ENCODE measurements at regions not wholly inside any gene's neighbourhood (a gene's known extent, or its start where the extent isn't known, plus 50 kb on each side); places are given as distances from the start of the nearest gene placed in this dataset.

DNA sequence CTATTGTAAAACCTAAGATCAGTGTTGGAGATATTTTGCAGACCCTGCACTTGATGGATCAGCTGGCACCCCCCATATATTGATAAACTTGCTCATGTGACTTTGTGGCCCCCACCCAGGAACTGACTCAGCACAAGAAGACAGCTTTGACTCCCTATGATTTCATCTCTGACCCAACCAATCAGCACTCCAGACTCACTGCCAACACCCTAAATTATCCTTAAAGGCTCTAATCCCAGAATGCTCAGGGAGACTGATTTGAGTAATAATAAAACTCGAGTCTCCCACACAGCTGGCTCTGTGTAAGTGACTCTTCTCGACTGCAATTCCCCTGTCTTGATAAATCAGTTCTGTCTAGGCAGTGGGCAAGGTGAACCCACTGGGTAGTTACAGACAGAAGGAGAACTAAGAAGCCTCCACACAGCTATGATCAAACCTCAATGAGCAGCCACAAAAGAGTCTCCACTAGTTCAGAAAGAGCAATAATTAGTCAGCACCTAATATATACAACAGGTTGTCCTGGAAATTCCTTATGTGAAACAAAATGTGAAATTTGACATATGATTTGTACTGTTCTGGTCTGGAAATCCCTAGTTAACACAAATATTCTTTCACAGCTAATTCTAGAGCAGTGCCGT is 52.2 kb downstream of the ACTL7B start:
- in situ Hi-C loops (cut with HindIII; ENCODE audit: low sequenced_read_pairs): no loop called here

DNA sequence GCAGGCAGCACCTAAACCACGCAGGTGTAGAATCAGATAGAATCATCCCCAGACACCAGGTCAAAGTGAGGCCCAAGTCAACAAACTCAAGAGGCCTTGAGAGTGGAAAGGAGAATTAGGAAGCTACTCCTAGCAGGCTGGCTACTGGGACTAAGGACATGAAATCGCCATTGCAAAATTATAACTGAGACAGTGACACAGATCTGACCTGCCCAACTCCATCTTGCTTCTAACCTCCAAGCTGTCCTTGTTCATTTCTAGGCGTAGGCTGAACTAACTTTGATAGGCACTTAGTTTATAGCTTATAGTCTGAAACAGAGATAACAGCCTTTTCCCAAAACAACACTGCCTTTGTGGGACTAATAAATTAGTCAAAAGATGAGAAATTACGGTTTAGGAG is 52.8 kb downstream of the ACTL7B start:
- in situ Hi-C loops (cut with HindIII; ENCODE audit: low sequenced_read_pairs): no loop called here

DNA sequence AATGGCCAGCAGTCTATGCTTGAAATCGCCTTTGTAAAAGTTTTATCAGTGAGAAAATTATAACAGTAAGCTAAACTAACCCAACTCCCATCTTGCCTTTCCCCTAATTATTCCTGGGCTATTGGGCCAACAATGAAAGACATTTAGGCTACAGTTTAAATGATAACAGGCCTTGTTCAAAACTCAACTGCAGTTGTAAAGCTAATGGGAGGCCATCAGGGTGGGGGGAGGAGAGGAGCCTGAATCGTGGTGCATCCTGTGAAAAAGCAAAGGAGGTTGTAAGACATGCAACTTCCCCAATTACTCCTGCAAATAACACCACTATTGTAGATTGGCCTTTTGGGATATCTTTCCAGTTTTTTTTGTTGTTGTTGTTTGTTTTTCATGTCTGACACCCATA is 53.8 kb downstream of the ACTL7B start:
- in situ Hi-C loops (cut with HindIII; ENCODE audit: low sequenced_read_pairs): no loop called here

DNA sequence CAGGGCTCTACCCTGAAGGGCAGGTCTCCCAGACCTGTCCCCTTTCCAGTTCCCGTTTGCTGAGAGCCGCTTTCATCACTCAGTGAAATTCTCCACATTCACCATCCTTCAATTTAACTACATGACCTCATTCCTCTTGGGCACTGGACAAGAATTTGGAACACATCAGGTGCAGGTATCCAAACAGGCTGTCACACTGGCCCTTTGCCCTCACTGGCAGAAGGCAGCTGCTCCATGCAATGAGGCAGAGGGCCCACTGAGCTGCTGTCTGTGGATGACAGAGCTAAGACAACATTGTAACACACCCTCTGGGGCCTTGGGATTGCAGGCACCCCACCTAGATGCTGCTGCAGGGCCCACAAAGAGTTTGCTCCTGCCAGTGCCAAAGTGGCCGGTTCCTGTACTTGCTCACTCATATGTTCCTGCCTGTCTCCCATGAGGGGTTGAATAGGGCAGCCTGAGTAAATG is 55.1 kb downstream of the ACTL7B start:
- in situ Hi-C loops (cut with HindIII; ENCODE audit: low sequenced_read_pairs): no loop called here

DNA sequence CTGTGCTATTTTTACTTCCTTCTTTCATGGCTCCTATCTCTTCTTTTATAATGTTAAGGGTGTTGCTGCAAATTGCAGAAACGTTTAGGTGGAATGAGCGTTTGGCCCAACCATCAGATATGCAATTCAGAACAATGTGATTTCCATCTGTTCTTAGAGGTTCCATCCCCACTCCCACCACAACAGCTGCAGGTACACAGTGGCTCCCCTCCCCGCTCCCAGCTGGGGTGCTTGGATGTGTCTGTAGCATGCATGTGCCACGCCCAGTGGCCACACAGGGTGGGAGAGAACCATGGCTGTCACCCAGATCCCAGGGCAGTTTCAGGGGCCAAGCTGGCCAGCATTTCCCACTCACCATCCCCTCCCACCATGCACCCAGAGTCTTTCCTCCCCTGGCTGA is 62.2 kb downstream of the ACTL7B start:
- in situ Hi-C loops (cut with HindIII; ENCODE audit: low sequenced_read_pairs): no loop called here

DNA sequence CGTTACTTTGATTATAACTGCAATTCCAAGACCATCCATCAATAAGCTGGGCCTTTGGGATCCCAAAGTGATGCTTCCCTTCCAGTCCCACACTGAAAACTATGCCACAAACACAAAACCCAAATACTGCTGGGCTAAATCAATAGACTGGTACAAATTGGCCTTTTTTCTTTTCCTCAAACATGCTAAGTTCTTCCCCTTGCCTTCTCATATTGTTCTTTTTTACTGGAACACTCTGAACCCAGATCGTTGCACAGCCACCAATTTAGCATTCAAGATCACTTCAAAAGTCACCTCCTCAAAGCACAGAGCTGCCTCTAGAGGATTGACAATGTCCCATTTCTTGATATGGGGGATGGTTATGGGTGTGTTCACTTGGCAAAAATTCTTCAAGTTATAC is 66.0 kb downstream of the ACTL7B start:
- in situ Hi-C loops (cut with HindIII; ENCODE audit: low sequenced_read_pairs): no loop called here

DNA sequence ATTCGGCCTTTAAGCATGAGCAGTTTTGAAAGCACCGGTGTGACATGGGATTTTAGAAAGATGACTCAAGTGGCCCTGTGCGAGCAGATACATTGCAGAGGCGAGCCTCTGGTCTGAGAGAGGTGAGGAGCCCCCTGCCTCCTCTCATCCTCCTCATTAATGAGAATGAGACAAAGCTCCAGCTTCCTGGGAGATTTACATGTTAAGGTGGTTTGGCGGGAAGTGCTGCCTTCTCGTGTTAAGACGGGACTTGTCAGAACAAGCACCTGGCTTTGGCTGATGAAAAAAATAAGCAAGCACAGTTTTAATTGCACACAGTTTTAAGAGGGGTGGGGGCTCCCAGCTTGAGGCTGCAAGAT is 68.1 kb downstream of the ACTL7B start:
- in situ Hi-C loops (cut with HindIII; ENCODE audit: low sequenced_read_pairs): no loop called here

DNA sequence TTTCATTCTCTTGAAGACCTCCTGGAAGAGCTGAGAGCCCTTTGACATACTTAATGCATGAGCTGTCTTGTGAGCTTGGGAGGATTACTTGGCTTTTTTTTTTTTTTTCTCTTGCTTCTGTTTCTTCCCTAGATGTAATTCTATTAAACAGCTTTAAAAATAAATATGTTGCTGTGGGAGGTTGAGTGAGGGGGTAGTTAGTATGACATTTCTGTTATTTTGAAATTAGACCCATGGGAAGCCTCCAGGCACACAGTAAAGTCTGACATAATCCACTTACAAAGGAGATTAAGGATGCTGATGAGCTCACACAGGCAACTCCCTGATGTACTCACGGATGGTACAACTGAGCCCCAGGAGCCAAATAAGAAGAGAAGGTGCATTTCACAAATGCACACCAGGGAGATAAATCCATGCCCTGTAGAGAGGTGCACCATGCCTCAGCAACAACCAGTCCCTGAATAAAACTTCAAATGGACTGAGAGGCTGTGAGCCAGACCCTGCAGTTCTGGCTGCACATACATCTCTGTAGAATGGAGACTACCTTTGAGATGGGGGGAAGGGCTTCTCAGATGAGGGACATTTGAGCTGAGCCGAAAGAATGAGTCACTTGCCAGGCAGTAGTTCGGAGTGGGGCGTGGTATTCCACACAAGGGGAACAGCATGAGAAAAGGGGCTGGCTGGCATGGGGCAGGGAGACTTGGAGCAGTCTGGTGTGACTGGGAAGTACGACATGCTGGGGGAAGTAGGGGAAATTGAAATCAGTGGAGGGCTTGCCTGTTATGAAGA is 68.7 kb downstream of the ACTL7B start:
- in situ Hi-C loops (cut with HindIII; ENCODE audit: low sequenced_read_pairs): no loop called here

DNA sequence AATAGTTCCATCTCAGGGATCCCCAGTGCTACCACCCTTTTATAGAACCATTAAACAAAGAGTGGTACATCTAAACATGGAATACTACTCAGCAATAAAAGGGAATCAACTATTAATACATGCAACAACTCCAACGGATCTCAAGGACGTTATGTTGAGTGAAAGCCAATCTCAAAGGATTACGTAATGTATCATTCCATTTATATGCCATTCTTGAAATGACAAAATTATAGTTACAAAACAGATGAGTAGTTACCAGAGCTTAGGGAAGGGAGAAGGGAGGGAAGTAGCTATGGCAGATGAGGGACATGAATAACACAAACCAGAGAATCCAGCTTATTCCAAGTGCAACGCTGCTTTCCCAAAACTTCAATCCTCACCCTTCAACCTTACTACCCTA is 69.5 kb downstream of the ACTL7B start:
- in situ Hi-C loops (cut with HindIII; ENCODE audit: low sequenced_read_pairs): no loop called here

DNA sequence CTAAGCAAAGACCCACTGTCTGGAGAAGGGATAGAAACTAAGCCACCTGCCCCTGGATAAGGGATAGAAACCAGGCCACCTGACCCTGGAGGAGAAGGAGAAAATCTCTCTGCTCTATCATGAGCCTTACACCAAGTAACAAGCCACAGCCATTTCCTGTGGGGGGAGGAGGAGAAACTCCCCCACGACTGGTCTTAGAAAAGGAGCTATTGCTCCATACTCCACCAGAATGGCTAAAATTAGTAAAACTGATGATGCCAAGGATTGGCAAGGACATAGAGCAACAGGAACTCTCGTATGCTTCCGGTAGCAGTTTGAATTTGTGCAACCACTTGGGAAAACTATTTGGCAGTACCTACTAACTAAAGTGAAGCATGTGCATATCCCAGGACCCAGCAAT is 70.8 kb downstream of the ACTL7B start:
- in situ Hi-C loops (cut with HindIII; ENCODE audit: low sequenced_read_pairs): no loop called here

DNA sequence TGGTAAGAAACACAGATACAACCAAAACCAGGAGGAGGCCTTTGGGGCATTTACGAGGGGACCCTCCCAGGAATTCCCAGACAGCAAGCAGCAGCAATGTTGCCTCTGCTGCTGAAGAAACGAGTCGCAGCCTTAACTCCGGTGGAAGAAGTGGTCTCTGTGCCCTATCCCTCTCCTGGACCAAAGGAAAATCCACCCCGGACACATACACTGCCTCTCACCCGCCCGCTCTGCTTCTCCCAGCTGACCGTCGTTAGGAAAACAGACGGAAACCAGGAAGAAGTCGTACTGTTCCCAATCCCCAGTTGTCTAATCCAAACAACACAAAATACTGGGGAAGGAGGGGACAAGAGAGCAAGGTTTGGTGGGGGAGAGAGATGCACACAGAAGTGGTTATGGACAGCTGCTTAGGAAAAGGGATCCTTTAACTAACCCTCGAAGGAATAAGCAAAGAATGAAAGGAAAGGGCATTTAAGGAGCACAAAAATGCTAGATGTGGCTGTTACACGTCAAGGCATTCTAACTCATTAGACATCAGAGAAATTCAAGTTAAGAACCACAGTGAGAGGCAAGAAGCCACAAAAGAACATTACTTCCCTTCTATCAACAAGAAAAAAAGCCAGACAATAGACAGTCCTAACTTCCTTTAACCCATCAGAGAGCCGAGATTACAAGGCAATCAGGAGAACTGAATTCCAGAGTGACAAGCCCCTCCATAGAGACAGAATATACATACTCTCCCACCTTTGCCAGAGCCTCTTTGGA is 71.9 kb downstream of the ACTL7B start:
- in situ Hi-C loops (cut with HindIII; ENCODE audit: low sequenced_read_pairs): no loop called here

DNA sequence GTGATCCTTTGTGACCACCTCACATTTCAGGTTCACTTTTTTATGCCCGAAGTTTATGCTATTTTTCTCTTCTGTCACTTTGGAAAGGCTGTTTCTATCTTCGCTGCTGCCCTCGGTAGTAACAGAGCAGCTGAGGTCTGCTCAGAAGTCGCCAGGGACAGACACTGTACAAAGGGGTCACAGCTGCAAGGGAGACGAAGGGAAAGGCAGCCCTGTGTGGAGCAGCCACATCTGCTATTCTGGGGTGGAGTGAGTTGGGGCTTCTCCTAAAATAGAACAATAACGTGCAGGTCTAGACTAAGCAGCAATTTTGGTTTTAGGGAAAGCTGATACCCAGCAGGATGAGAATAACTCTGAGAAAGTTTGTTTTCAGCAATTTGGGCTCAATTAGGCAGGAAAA is 72.5 kb downstream of the ACTL7B start:
- in situ Hi-C loops (cut with HindIII; ENCODE audit: low sequenced_read_pairs): no loop called here

DNA sequence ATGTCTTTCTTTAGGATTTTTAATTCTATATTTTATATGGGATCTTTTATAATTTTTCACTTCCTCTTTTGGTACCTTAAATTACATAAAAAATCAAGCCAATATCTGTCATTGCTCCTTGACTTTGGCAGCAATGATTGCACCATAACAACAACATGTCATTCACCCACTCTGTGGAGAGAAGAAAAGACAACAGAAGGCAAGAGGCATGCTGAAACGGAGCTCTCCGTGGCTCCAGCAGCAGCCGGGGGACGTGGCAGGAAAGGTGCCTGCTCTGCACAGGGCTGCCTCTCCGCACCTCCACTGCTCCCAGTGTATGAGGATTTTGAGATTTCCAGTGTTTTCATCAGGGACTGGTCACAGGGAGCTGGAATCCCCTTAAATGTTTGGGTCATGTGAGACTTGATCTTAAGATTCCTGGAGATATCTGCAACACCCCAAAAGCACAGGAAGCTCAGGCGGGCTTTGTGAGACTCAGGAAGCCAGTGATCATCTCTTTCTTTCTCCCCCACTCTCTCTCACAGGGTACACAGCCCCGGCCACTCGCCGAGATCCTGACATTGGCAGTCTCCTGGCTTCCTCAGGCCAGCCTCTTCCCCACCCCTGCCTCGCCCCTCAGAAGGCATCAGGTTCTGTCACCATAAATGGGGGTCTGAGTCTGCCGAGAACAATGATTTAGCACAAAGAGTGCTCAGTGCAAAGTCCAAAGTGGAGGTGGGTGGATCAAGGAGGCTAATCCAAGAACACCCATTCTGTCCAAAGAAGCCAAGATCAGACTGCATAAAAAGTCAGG is 74.6 kb downstream of the ACTL7B start:
- in situ Hi-C loops (cut with HindIII; ENCODE audit: low sequenced_read_pairs): no loop called here

DNA sequence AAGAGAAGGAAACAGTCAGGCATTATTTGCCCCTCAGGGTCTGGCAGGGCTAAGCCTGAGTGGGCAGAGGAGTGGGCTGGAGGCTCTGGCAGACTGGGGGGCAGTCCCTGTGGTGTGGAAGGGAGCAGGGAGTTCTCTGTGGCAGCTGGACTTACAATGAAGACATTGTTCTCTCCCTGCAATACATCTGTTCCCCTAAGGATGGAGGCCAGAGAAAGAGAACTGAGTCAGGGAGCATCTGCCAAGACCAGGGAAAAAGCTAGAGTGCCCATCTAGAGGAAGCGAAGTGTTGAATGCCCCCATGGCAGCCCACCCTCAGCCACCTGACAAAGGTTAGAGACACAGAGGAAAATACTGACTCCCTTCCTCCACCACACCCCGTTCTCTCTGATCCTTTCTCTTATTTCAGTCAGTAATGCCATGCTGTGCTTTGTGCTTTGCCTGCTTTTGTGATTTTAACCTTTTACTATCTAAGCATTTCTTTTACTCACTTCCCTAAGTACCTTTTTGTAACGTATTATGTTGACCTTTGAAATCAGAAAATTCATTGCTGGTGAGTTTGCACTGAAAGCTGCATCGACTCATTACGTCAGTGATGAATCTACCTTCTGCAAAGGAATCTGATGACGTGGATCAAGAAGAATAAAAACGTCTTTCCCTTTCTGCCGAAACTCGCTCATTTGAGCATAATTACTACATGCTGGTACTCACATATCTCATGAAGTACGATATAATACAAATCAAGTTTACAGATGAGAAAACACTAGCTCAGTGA is 76.0 kb downstream of the ACTL7B start:
- in situ Hi-C loops (cut with HindIII; ENCODE audit: low sequenced_read_pairs): no loop called here

DNA sequence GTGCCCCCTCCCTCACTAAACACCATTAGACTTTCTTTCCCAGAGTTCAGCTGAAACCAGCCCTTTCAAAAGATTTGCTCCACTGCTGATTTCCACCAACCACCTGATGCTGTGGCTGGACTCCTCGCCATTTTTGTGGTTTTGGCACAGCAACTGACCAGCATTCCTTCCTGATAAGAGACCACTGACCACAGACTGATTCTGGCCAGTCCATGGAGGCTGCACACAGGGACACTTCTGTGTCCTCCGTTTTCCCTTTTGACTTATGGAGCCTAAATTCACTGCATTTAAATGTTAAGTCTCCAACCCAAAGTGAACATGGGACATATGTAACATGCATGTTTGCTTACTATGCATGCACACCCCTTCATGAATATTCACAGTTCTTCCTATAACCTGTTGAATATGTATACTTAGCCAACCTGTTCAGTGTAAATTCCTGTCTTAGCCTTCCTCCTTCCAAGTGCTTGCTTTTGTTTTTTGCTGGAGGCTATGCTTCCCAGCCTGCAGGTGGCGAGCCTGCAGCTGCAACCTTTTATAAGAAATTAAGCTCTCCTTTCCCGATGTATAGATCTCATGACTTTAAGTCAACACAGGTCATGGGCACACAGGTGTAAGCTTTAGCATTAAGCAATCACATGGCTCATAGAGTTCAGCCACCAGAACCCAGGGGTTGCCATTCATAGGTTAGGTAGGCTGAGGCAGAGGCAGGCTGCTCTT is 78.7 kb downstream of the ACTL7B start:
- in situ Hi-C loops (cut with HindIII; ENCODE audit: low sequenced_read_pairs): no loop called here

DNA sequence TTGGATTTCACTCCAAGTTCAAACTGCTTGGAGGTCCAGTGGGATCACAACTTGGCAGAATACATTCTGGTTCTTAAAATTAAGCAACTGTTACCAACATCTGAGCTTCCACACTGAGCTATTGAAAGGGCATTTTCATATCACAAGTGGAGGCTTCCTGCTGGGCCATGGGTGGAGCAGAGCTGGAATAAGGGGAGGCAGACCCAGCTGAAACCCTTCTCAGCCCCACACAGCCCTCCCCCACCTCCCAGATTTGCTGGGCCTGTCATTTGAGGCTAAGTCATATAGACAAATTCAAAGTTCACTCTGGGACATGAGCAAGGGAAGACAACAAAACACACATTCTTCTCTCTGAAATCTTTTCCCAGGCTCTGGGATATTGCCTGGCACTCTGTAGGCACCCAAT is 79.9 kb downstream of the ACTL7B start:
- in situ Hi-C loops (cut with HindIII; ENCODE audit: low sequenced_read_pairs): no loop called here

DNA sequence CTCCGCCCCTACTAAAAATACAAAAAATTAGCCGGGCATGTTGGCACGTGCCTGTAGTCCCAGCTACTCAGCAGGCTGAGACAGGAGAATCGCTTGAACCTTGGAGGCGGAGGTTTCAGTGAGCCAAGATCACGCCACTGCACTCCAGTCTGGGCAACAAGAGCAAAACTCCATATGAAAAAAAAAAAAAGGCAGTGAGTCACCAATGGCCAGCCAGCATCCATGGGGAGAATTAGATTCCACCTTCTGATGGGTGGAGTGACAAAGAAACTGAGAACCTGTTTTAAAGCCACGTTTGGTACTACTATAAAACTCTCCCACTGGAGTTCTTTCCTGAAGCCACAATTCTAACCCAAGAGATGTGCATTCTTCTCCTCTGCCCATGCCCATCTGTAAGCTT is 81.7 kb downstream of the ACTL7B start:
- in situ Hi-C loops (cut with HindIII; ENCODE audit: low sequenced_read_pairs): loop anchor here (25.0 kb wide), 1 partner anchor 362 kb away; no protein-coding TSS in a partner anchor

DNA sequence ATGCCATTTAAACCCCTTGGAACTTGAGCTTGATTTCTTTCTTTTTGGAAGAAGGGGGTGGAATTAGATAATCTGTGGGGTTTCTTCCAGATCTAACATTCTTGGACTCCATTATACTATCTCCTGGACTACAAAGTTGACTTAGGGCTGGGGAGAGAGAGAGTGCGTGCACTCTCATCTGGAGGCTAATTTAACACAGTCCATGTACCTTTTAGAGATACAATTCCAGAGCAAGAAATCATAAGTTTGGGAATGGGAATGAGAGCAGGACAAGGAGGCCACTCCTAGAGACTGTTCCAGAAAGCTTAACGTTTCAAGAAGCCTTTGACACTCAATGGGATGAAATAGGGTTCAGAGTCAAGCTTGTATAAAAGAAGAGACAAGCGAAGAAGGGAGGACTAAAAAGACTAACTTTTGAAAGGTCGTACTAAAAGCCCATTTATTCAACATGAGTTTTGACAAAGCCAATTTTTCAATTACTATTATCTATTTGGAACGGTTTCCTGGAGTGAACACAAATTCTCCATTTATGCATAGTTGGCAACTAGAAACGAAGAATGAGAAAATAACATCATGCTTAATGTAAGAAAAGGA is 83.4 kb downstream of the ACTL7B start:
- in situ Hi-C loops (cut with HindIII; ENCODE audit: low sequenced_read_pairs): loop anchor here (25.0 kb wide), 1 partner anchor 360 kb away; no protein-coding TSS in a partner anchor

DNA sequence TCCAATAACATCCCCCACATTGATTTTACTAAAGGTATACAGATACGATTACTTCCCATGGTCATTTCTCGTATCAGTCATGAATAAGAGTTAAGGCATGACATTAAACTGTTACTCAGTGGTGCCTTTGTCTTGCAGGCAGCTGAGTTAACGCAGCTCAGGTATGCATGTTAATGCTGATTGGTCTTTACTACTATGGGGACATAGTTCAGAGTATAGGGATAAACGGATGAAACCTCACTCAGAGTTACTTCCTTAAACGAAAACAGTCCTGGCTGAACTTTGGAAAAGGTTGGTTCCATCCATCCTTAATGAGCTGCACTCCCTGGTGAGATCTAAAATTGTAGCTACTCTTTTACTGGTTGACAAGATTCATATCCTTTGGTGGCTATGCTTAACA is 87.0 kb downstream of the ACTL7B start:
- in situ Hi-C loops (cut with HindIII; ENCODE audit: low sequenced_read_pairs): loop anchor here (10.0 to 25.0 kb wide), 2 partner anchors 356 to 464 kb away; no protein-coding TSS in a partner anchor
